ENCODE measurements at regions not wholly inside any gene's neighbourhood (a gene's known extent, or its start where the extent isn't known, plus 50 kb on each side); places are given as distances from the start of the nearest gene placed in this dataset.

GRCh38 chr11:15651033-15651432, 536.3 kb downstream of the INSC start:
- Histone ChIP-seq H3K36me3 (replicated peaks in 1 of 2; ENCODE audit: control insufficient read depth in 1 of 2, insufficient read depth in 2 of 2, low read length in 2 of 2) (no peaks in the 10 kb centered on the region), H4K20me1 (ENCODE audit: insufficient read depth, low read length) (no peaks in the 10 kb centered on the region), H3K9ac (ENCODE audit: insufficient read depth, low read depth, low read length) (no peak overlapping the region), H2AFZ (ENCODE audit: low read length) (no peak overlapping the region), H3K9me3 (ENCODE audit: low read length) (no peaks in the 10 kb centered on the region), H3K4me1 (ENCODE audit: insufficient read depth, low read length) (peaks cover 7% of the 10 kb centered on the region), H3K4me3 (replicated peaks in 1 of 3; ENCODE audit: insufficient read depth in 1 of 3, low read depth in 2 of 3, low read length in 3 of 3) (no peak overlapping the region), H3K27me3 (ENCODE audit: control insufficient read depth in 1 of 2, insufficient read depth in 2 of 2, low read length in 2 of 2) (peaks cover 0 to 7% of the 10 kb centered on the region in 2 experiments; a peak in 3 of 5 replicates), H3K79me2 (ENCODE audit: insufficient read depth, low read length) (no peaks in the 10 kb centered on the region), H3K27ac (ENCODE audit: extremely low read length, insufficient read depth, low read length) (no peak overlapping the region), H3K4me2 (ENCODE audit: low read depth, low read length) (no peak overlapping the region)
- ATAC-seq, result no peak
- ChIA-PET CTCF (ENCODE audit: low intra/inter-chr PET ratio, low total read pairs) (no interaction called here), POLR2A (no interaction called here)
- intact Hi-C loops (cut with micrococcal nuclease; ENCODE audit: unreplicated experiment), result loop anchor here (2.0 kb wide), 1 partner anchor 120 kb away; no protein-coding TSS in a partner anchor
- BruUV-seq (replicated peaks), result no TSS peak
- 79% methylated on average over 22 of the region's 22 CpGs for WGBS (ENCODE audit: low lambda C conversion rate)
- DNase-seq (ENCODE audit: low spot score), result no peak
- FAIRE-seq, result no peak
- in situ Hi-C loops (cut with HindIII; ENCODE audit: extremely low pct_ligation_motif_present, low pct_unique_long_range_greater_than_20kb), result no loop called here
- TF ChIP-seq KLF13 (CRISPR knock-in tag; IDR thresholded peaks at IDR 0.05), result no peak
- TF ChIP-seq ZNF556 (CRISPR knock-in tag; IDR thresholded peaks at IDR 0.05; ENCODE audit: borderline replicate concordance), result no peak
- no peak for TF ChIP-seq IKZF1 (IDR thresholded peaks at IDR 0.05)
- no peak for TF ChIP-seq AHDC1 (CRISPR knock-in tag; IDR thresholded peaks at IDR 0.05; ENCODE audit: borderline replicate concordance)
- TF ChIP-seq MTF2 (CRISPR knock-in tag; IDR thresholded peaks at IDR 0.05; ENCODE audit: borderline replicate concordance), result no peak
- no peak for TF ChIP-seq ZNF484 (CRISPR knock-in tag; IDR thresholded peaks at IDR 0.05; ENCODE audit: borderline replicate concordance, low read depth)
- TF ChIP-seq PRDM10 (CRISPR knock-in tag; IDR thresholded peaks at IDR 0.05; ENCODE audit: low read depth), result no peak
- no peak for TF ChIP-seq GTF3A (CRISPR knock-in tag; conservative IDR thresholded peaks at IDR 0.05)
- TF ChIP-seq ZNF790 (CRISPR knock-in tag; IDR thresholded peaks at IDR 0.05; ENCODE audit: borderline replicate concordance), result no peak
